Neural progenitor cell (in vitro differentiated cells): ENCODE measurements at regions not wholly inside any gene's neighbourhood (a gene's known extent, or its start where the extent isn't known, plus 50 kb on each side); places are given as distances from the start of the nearest gene placed in this dataset.
"Not testable (repeated sequence)": the region's sequence is repeated elsewhere in the genome, so short reads cannot be mapped to it uniquely, and the experiment has no call there.

ENCODE experiments used
- DNase-seq: peaks from one replicate; pipeline ENCODE4 v3.0.0-alpha.2; 2016; ENCODE audit warnings: low spot score
- H2AFZ ChIP-seq: fragments of 200-600 bp; sonication (generic); replicated peaks from 2 replicates; pipeline ENCODE4 v1.6.1; 2016; ENCODE audit warnings: antibody characterized with exemption
- H3F3A ChIP-seq: fragments of 200-600 bp; sonication (generic); 2 replicates; pipeline ENCODE4 v1.6.1; 2016; ENCODE audit warnings: antibody characterized with exemption, low read depth
- H3K27ac ChIP-seq: fragments of 200-600 bp; sonication (generic); 2 replicates; pipeline ENCODE4 v1.5.1; 2016; ENCODE audit warnings: mild to moderate bottlenecking
- H3K27me3 ChIP-seq: fragments of 200-600 bp; sonication (generic); 2 replicates; pipeline ENCODE4 v1.6.1; 2016; ENCODE audit warnings: mild to moderate bottlenecking, moderate library complexity
- H3K36me3 ChIP-seq: fragments of 200-600 bp; sonication (generic); 2 replicates; pipeline ENCODE4 v1.5.1; 2016
- H3K4me1 ChIP-seq: fragments of 200-600 bp; sonication (generic); 2 replicates; pipeline ENCODE4 v1.6.1; 2016; ENCODE audit warnings: mixed run types
- H3K4me2 ChIP-seq: fragments of 200-600 bp; sonication (generic); 2 replicates; pipeline ENCODE4 v1.6.1; 2016
- H3K4me3 ChIP-seq: fragments of 200-600 bp; sonication (generic); 2 replicates; pipeline ENCODE4 v1.5.1; 2016
- H3K79me2 ChIP-seq: fragments of 200-600 bp; sonication (generic); 2 replicates; pipeline ENCODE4 v1.6.1; 2016; ENCODE audit warnings: low read depth
- H3K9ac ChIP-seq: fragments of 200-600 bp; sonication (generic); 2 replicates; pipeline ENCODE4 v1.6.1; 2016
- H3K9me3 ChIP-seq: fragments of 200-600 bp; sonication (generic); 2 replicates; pipeline ENCODE4 v1.5.1; 2016; ENCODE audit warnings: low read depth
- H4K20me1 ChIP-seq: fragments of 200-600 bp; sonication (generic); 2 replicates; pipeline ENCODE4 v1.6.1; 2016; ENCODE audit warnings: low read depth
- H3K27ac Mint-ChIP-seq: 3 replicates; pipeline ENCODE4 v1.8.0; 2021; ENCODE audit warnings: mixed read lengths
- H3K27me3 Mint-ChIP-seq: 2 replicates; pipeline ENCODE4 v1.8.0; 2022; ENCODE audit warnings: low read depth, mild to moderate bottlenecking, inconsistent platforms, moderate library complexity, mixed read lengths; ENCODE audit not compliant: insufficient read depth
- H3K36me3 Mint-ChIP-seq: 3 replicates; pipeline ENCODE4 v1.8.0; 2021; ENCODE audit warnings: mixed read lengths
- H3K4me1 Mint-ChIP-seq: 3 replicates; pipeline ENCODE4 v1.8.0; 2021; ENCODE audit warnings: mixed read lengths
- H3K4me3 Mint-ChIP-seq: 3 replicates; pipeline ENCODE4 v1.8.0; 2021; ENCODE audit warnings: mild to moderate bottlenecking, moderate library complexity, mixed read lengths
- H3K9me3 Mint-ChIP-seq: 3 replicates; pipeline ENCODE4 v1.8.0; 2020; ENCODE audit warnings: mixed read lengths
- CTCF ChIP-seq: fragments of 200-600 bp; sonication (generic); IDR thresholded peaks from 2 replicates; pipeline ENCODE4 v1.5.1; 2017; ENCODE audit warnings: antibody characterized with exemption, mild to moderate bottlenecking
- EZH2 ChIP-seq: fragments of 200-600 bp; sonication (generic); IDR thresholded peaks from 2 replicates; pipeline ENCODE4 v1.6.1; 2017; ENCODE audit warnings: antibody characterized with exemption, mild to moderate bottlenecking, moderate library complexity
- EZH2phosphoT487 ChIP-seq: fragments of 200-600 bp; sonication (generic); IDR thresholded peaks from 2 replicates; pipeline ENCODE4 v1.6.1; 2017; ENCODE audit warnings: antibody characterized with exemption

- Mint-ChIP-seq H3K9me3 (no peaks in the 10 kb centered on the region), H3K4me1 (peaks cover 13% of the 10 kb centered on the region), H3K27ac (no peak overlapping the region), H3K36me3 (no peaks in the 10 kb centered on the region), H3K4me3 (no peak overlapping the region), H3K27me3 (no peaks in the 10 kb centered on the region)
- H3K79me2 ChIP-seq = no peaks in the 10 kb centered on the region
- H3K9me3 ChIP-seq = no peaks in the 10 kb centered on the region
- TF ChIP-seq EZH2phosphoT487 (no peak), CTCF (no peak), EZH2 (no peak)
- H3K27me3 ChIP-seq = no peaks in the 10 kb centered on the region
- H2AFZ ChIP-seq = peak overlapping the region; percentile 39
- H3K9ac ChIP-seq = no peak overlapping the region
- no peak overlapping the region for H3K4me2 ChIP-seq
- H3K4me1 ChIP-seq = no peaks in the 10 kb centered on the region
- no peak overlapping the region for H3K27ac ChIP-seq
- DNase-seq = no peak
- H3K4me3 ChIP-seq = no peak overlapping the region
- no peaks in the 10 kb centered on the region for H3F3A ChIP-seq
- H4K20me1 ChIP-seq = no peaks in the 10 kb centered on the region
- H3K36me3 ChIP-seq = no peaks in the 10 kb centered on the region
Observed at GRCh38 chr14:26282578-26282977, 315.3 kb downstream of the NOVA1 start.

- H3K36me3 ChIP-seq, H3K4me3 Mint-ChIP-seq, H3K4me1 ChIP-seq, H3K9me3 Mint-ChIP-seq, H3K27ac Mint-ChIP-seq, H3K27me3 ChIP-seq, H3K4me2 ChIP-seq, H3K4me3 ChIP-seq, H3K27me3 Mint-ChIP-seq, H3K36me3 Mint-ChIP-seq, H3K27ac ChIP-seq, DNase-seq, H3F3A ChIP-seq, H3K79me2 ChIP-seq, H4K20me1 ChIP-seq, H3K9ac ChIP-seq, H3K9me3 ChIP-seq: not testable (repeated sequence)
- H3K4me1 Mint-ChIP-seq = peaks cover 13% of the 10 kb centered on the region
- peak overlapping the region; percentile 39 for H2AFZ ChIP-seq
Observed at GRCh38 chr14:26282011-26282410, 315.8 kb downstream of the NOVA1 start.

DNA sequence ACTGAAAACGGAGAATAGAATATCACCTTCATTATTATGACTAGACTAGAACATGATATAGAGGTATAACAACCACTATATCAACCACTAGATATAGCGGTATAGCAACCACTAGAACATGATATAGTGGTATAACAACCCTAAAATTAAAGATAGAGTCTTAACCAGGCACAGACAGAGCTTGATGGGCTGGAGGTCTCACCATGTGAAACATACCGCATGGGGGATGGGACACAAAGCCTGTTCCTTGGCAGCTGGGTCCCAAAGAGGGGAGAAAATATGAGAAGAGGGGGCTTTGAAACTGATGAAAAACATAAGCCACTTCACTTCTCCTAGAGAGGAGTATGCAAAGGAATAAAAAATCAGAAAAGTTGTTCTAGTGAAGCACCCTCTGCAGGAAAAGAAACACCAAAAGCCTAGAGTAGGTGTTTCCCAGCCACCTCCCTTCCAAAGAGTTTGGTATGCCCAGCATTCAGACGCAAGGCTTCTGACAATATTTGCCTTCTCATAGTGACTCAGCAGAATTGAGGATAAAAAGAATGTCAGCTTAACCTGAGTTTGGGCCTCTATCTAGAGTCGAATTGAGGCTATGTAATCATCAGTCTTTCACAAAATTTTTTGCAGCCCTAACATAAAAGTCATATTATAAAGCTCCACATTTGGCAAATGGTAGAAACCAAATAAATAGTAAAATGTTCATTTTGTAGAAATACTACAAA, 316.4 kb downstream of the NOVA1 start:
- no peaks in the 10 kb centered on the region for H3K9me3 Mint-ChIP-seq
- no peak overlapping the region for H3K27ac Mint-ChIP-seq
- H3K36me3 ChIP-seq = no peaks in the 10 kb centered on the region
- H3K36me3 Mint-ChIP-seq = no peaks in the 10 kb centered on the region
- H3K9ac ChIP-seq = no peak overlapping the region
- DNase-seq = no peak
- H2AFZ ChIP-seq = peak overlapping the region; percentile 39
- H3K79me2 ChIP-seq = no peaks in the 10 kb centered on the region
- no peak for TF ChIP-seq EZH2
- no peak for TF ChIP-seq CTCF
- TF ChIP-seq EZH2phosphoT487 = no peak
- H3K4me1 ChIP-seq = no peaks in the 10 kb centered on the region
- no peaks in the 10 kb centered on the region for H3K9me3 ChIP-seq
- H3K4me3 Mint-ChIP-seq = no peak overlapping the region
- H3F3A ChIP-seq = no peaks in the 10 kb centered on the region
- no peaks in the 10 kb centered on the region for H3K27me3 ChIP-seq
- H3K4me3 ChIP-seq = no peak overlapping the region
- H3K27ac ChIP-seq = no peak overlapping the region
- H3K27me3 Mint-ChIP-seq = no peaks in the 10 kb centered on the region
- peaks cover 7% of the 10 kb centered on the region for H3K4me1 Mint-ChIP-seq
- no peak overlapping the region for H3K4me2 ChIP-seq
- no peaks in the 10 kb centered on the region for H4K20me1 ChIP-seq

DNA sequence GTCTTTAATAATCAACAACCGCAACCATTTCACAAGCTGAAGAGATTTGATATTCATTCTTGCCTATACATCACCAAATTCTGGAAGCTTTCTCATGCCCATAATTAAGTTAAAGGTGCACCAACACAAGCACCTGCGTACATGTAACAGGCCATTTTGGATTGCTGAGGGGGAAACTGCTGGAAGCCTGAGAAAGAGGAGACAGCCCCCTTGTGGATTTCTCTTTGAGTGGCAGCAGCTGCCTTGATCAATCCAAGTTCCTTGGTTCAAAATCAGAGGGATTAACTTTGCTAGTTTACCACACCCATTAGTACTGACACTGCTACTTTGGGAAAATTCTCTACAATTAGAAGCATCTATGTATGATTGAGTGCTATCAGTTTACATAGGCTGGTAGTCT, 321.1 kb downstream of the NOVA1 start:
- H3K4me3 Mint-ChIP-seq = no peak overlapping the region
- H2AFZ ChIP-seq = peak overlapping the region; percentile 5

More for the DNA sequence above, 321.1 kb downstream of the NOVA1 start:
- no peaks in the 10 kb centered on the region for H3K79me2 ChIP-seq
- TF ChIP-seq CTCF (peak; percentile 72), EZH2 (no peak)
- H3K4me2 ChIP-seq = no peak overlapping the region
- no peaks in the 10 kb centered on the region for H3K4me1 ChIP-seq
- peak; percentile 73 for DNase-seq
- no peaks in the 10 kb centered on the region for H3K9me3 ChIP-seq
- peak overlapping the region; percentile 12 for H3K27ac Mint-ChIP-seq
- H3F3A ChIP-seq = no peaks in the 10 kb centered on the region
- H3K4me1 Mint-ChIP-seq = no peaks in the 10 kb centered on the region
- H3K27me3 ChIP-seq = no peaks in the 10 kb centered on the region
- no peak overlapping the region for H3K4me3 ChIP-seq
- H3K36me3 Mint-ChIP-seq = no peaks in the 10 kb centered on the region
- H3K27me3 Mint-ChIP-seq = no peaks in the 10 kb centered on the region
- no peaks in the 10 kb centered on the region for H3K9me3 Mint-ChIP-seq
- H3K9ac ChIP-seq = no peak overlapping the region
- H3K36me3 ChIP-seq = no peaks in the 10 kb centered on the region
- H3K27ac ChIP-seq = no peak overlapping the region
- H4K20me1 ChIP-seq = no peaks in the 10 kb centered on the region
